G401 (cell line): ENCODE measurements at regions not wholly inside any gene's neighbourhood (a gene's known extent, or its start where the extent isn't known, plus 50 kb on each side); places are given as distances from the start of the nearest gene placed in this dataset.

Source experiments
- DNase-seq: peaks from one replicate; pipeline ENCODE4 v3.0.0-alpha.2; 2015; ENCODE audit warnings: low spot score
- in situ Hi-C: cut with HindIII; loops from 2 replicates; pipeline ENCODE4 v1.10.0; 2016; ENCODE audit warnings: low sequenced_read_pairs, mixed read lengths

DNA sequence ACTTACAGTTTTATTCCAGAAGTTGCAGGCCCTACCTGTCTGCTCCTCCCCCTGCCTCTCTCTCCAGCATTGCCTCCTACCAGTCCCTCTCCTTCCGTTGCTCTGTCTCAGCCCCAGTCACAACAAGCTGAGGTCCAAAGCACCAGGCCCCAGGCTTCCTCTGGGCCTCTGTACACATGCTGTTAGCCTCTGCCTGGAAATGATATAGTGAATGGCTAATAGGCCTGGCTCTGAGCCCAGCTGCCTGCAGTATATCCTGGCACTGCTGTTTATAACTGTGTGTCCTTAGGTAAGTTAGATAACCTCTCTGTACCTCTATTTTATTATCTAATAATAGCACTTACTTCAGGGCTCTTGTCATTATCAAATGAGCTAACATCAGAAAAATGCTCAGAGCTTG is 114.9 kb upstream of the PWP1 start:
- in situ Hi-C loops: no loop called here
- no peak for DNase-seq

DNA sequence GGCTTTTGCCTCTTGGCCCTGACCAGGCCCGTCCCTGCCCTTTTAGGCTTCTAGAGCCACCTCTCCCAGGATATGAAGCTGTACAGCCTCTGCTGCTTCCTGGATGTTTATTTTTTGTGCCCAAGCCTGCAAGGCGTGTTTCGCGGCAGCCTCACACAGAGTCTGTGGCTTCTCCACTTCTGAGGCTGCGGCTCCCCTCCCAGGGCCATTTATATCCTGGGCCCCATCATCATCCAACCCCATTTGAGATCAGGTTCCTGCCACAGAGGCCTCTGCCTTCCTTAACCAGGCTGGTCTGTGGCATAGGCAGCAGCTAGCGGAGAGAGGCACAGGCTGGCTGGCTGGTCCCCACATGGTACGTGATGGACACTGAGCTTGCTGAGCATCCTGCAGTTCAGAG is 114.1 kb upstream of the PWP1 start:
- in situ Hi-C loops: no loop called here
- no peak for DNase-seq

DNA sequence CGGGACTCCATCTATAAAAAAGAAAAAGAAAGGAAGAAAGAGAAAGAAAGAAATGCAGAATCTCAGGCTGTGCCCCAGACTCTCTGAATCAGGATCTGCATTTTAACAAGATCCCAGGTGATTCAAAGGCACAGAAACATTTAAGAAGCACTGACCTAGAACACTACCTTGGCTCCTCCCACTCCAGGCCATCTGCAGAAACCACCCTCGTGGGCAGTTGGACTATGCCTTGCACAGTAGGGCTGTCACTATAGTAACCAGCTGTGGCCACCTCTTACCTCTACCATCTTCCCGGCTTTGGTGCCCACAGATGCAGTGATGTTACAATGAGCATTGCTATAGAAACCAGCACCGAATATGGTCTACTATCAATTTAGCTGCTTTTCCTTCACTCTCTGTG is 110.9 kb upstream of the PWP1 start:
- DNase-seq: no peak
- in situ Hi-C loops: no loop called here

DNA sequence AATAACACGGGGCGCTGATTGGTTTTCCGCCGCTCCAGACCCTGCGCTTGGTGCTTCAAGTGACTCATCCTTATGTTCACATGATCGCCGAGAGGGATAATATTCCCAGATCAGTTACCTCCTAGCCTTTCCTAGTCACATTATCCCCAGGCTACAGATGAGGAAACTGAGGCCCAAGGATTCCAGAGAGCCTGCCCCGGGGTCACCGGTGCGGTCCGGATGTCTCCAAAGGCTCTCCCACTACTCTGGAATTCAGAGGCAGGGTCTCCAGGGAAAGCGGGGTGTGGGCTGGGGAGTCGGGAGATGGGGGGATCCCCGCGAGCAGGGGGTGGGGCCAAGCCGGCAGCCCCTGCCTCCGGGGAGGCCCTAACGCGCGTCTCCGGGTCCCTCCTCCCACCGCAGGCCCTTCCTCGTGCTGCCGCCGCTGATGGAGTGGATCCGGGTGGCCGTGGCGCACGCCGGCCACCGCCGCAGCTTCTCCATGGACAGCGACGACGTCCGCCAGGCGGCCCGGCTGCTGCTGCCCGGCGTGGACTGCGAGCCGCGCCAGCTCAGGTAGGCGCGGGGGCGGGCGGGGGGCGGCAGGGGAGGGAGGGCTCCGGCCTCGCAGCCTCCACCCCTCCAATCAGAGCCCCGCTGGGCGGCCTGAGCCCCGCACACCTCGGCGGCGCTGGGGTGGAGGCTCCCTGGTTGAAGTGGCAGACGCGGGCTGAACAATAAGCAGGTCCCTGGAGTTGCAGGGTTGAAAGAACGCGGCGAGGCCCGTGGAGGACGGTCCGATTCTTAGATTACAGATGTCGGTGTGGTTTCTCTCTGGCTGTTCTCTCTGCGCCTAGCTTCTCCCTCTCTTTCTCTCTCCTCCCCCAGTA is 104.6 kb upstream of the PWP1 start:
- no peak for DNase-seq
- in situ Hi-C loops: no loop called here

DNA sequence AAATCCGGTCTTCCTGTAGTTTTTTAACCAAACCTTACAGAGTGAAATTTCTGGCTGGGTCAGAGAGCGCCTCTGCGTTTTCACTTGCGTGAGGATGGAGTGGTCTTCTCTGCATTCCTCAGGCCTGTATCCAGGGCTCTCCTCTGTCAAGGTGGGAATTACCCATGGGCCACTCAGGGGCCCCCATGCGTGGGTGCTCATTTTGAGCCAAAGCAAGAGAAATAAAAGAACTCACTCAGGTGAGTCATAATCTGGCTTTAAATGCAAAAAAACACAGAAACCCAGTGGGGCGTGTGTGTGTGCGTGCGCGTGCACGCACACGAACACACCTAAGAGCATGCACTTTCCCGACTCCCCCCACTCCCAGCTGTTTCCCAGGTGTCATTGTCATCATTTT is 104.0 kb upstream of the PWP1 start:
- no peak for DNase-seq
- in situ Hi-C loops: no loop called here

DNA sequence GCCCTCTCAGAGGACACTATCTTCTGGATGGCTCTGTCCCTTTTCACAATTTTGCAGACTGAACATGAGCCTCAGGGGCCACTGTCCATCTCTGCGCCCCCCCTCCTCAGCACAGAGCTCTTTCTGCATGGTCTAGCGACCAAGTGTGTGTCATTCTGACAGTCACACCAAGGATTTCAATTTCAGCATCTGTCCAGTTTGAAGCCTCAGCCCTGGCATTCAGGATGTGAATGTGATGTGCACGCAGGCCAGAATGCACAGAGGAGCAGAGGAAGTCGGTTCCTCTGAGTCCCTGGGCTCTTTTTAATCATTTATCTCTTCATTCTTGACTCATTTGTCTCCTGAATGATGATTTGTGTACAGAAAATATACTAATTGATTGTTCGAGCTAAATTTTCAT is 102.0 kb upstream of the PWP1 start:
- in situ Hi-C loops: no loop called here
- no peak for DNase-seq

DNA sequence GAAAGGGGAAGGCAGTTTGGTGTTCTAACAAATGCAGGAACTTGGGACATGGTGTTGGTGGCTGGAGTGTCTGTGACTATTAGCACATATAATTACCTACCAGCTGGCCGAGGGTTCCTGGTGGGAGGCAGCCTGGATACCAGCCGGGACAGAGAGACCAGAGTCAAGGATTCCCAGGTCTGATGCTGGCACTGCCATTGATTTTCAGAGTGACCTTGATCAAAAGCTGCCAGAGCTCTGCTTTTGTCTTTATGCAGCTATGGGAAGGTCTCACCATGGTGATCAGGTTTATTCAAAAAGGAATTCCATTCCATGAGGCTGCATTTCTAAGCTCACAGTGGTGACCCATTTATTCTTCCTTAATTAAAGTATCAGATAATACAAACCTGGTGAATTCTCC is 101.0 kb upstream of the PWP1 start:
- peak; percentile 26 for DNase-seq
- in situ Hi-C loops: no loop called here

DNA sequence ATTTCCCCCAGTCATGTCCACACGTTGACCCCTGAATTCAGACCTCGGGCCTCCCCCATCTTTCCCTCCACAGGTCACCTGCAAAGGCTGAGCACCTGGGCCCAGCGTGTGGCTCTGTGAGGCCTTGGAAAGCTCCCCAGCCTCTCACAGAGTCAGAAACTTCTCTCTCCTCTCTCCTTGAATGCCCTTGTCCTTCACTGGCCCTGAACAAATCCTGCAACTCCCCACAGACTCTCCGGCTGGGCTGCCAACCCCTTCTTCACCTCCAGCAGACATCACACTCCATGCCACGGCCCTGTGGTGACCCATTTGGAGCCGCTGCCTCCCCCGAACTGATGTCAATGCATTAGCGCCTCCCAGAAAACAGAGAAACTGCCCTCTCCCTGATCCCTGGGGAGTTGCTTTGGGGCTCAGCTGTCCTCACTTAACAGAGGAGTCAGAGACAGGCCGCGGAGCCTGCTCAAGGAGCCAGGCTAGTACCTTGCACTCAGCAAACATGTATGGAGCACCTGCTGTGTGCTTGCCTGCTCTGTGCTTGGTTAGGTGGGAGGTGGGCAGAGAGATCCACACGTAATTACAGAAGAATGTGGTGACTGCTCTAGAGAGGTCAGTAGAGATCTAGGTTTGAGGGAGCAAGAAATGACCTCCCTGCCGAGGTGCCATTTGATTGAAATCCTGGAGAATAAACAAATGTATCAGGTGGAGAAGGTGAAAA is 99.2 kb upstream of the PWP1 start:
- in situ Hi-C loops: no loop called here
- no peak for DNase-seq

DNA sequence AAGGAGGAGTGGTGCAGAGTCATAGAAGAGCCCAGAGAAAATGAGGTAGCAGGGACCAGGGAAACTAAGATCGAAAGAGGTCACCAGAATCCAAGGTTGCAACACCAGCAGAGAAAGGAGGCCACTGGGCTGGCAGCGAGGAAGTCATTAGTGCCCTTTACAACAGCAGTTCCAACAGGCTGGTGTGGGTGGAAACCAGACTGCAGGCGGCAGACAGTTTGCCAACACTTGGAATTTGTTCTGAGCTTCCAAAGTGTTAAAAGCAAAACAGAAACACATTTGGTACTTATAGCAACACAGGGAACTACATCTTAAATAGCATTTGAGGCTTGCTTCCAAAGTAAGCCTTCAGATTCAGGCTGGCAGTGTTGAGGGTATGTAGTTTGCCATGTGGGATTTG is 95.2 kb upstream of the PWP1 start:
- in situ Hi-C loops: no loop called here
- DNase-seq: no peak

DNA sequence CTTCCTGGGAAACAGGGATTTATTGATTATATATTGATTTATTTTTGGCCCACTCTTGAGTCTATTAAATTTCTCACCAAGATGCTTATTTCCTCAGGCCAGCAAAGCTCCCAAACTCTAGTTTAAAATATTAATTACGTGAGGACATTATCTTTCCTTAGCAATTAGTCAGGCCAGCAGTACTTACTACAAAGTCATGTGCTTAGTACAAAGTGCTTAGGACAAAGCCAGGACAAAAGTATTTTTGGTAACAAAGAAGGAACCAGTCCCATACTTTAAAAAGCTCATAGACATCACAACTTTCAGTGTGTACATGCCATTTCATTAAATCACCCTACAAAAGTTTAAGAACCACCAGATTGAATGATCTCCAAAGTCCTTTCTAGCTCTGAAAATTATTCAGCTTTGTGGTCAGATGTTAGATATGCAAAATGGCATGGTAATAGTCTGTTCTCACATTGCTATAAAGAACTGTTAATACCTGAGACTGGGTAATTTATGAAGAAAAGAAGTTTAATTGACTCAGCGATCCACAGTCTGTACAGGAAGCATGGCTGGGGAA is 94.7 kb upstream of the PWP1 start:
- in situ Hi-C loops: no loop called here
- DNase-seq: no peak

DNA sequence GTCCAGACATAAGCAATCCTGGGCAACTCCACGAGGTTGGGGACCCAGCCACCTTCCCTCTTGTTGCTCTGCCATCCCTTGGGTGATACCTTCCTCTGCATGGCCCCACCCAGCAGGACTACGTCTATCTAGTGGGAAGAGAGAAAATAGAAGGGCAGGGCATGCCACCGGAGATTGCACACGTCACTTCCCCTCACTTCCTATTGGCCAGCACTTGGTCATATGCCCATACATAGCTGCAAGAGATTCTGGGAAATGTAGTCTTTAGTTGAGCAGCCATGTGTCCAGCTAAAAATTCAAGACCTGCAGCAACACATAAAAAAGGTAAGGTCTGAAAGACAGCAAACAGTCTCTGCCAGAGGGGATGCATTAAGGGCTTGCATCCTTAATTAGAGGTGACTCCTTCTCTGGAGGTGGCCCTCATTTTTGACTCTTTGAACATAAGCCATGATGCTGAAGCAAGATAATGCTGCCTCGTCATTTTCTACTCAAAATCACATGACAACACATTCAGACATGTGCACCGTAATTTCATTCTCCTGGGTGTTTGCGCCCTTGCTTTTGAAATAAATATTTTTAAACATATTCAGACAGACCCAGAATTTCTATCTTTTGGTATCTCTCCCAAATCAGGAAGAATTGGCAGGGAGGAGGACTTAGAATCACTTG is 91.8 kb upstream of the PWP1 start:
- DNase-seq: no peak
- in situ Hi-C loops: no loop called here

DNA sequence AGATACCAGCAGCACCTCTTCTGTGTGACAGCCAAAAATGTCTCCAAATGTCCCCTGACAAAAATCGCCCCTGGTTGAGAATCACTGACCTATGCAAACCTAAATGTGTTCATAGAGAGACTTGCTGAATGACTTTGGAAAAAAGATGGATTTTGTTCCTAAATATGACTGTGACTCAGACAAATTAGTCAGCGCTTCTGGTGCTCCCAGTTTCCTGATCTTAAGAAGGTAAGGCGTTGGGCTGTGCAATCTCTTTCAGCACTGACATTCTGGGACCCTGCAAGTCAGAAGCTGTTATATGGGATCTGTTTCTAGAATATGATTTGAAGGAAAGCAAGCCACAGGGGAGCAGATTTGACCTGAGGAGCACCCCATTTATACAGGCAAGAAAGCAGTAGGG is 90.6 kb upstream of the PWP1 start:
- in situ Hi-C loops: no loop called here
- no peak for DNase-seq

DNA sequence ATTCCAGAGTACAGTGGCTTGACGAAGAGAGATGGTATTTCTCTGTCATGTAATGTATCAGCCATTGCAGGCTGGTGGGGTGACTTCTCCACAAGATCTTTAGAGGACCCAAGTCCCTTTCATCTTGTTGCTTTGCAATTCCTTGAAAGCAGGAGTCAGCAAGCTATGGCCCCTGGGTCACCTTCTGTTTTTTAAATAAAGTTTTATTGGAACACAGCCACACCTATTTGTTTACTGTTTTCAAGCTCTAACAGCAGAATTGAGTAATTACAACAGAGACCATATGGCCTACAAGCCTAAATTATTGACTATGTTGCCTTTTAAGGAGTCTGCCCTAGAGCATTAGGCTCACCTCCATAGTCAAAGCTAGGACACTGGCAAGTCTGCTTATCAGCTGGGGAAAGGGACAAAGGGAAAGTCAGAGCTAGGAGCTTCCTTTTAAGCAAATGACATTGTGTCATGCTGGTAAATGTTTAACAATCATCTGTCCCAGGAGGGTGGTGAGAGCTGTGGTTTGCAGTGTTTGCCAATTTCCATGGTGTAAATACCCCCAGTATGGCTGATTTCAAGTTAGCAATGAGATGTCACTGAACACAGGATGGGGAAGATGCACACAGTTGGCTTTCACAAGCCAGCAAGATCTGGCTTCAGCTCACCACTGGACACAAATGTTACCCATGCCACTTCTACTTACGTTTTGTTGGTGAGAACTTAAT is 87.7 kb upstream of the PWP1 start:
- in situ Hi-C loops: no loop called here
- no peak for DNase-seq

DNA sequence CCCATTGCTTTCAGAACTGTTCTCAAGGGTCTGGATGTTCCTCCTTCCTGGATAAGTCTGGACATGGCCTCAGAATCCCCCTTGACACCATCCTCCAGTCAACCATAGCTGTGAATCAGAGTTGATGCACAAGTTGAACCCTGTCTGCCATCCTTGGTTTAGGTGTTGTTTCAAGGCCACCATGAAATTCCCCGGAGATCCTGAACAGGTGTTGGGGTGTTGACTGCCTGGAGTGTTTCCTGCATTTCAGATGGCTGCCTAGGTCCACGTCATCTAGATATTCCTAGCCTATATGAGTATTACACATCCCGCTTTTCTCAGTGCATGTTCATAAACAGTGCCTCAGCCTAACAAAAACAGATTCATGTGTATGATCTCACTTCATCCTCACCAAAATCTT is 86.7 kb upstream of the PWP1 start:
- in situ Hi-C loops: no loop called here
- DNase-seq: no peak

DNA sequence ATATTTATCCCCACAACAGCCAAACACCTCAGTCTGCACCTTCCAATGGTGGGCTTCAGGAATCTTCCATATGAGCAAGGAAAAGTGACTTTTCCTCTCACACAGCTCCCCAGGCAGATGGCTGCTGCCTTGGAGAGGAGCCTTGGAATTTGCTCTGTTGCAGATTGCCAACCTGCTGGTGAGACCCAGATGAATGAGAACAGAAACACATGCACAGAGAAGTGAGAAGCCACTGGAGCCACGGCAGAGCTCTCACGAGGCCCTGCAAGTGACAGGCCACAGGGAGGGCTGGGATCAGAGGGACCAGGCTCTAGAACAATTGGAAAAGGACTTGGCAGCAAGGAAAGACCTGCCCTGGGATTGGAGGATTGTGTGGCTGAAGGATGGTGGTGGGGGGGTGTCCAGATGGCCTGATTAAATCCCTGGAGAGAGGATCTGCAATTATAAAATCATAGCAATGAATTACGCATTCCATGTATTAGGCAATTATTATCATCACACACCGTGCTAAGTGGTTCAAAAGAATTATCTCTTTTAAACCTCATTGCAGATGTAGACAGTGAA is 84.9 kb upstream of the PWP1 start:
- peak; percentile 68 for DNase-seq
- in situ Hi-C loops: loop anchor here (25.0 kb wide), 1 partner anchor 463 kb away; no protein-coding TSS in a partner anchor

DNA sequence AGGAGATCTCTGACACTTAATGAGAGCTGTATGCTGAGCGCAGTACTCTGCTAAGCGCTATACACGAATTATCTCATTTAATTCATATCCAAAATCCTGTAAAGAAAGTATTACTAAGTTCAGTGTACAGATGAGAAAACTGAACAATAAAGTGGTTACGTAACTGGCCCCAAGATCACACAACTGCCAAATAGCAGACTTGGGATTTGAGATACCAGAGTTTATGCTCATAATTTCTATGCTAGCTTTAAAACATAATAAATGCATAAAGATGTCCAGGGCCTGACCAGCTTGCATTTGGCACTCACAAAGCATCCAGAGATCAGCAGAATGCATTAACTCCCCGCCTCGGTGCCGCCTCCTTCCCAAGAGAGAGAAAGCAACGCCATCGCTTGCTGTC is 83.2 kb upstream of the PWP1 start:
- no peak for DNase-seq
- in situ Hi-C loops: loop anchor here (25.0 kb wide), 1 partner anchor 465 kb away; no protein-coding TSS in a partner anchor

DNA sequence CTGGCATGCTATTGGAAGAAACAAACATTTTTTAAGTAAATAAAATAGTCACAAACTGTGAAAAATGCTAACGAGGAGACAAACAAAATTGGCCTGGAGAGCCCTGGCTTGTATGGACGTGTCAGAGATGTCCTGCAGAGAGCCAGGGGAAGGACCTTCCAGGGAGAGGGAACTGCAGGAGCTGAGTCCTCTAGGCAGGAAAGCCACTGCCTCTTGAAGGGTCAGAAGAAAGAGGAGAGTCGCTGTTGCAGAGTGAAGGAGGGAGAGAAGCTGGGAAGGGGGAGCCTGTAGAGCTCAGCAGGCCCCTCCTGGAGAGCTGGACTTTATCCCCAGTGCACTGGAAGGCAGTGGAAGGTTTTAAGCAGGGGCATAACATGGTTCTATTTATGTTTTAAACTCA is 80.3 kb upstream of the PWP1 start:
- no peak for DNase-seq
- in situ Hi-C loops: loop anchor here (25.0 kb wide), 1 partner anchor 468 kb away; no protein-coding TSS in a partner anchor

DNA sequence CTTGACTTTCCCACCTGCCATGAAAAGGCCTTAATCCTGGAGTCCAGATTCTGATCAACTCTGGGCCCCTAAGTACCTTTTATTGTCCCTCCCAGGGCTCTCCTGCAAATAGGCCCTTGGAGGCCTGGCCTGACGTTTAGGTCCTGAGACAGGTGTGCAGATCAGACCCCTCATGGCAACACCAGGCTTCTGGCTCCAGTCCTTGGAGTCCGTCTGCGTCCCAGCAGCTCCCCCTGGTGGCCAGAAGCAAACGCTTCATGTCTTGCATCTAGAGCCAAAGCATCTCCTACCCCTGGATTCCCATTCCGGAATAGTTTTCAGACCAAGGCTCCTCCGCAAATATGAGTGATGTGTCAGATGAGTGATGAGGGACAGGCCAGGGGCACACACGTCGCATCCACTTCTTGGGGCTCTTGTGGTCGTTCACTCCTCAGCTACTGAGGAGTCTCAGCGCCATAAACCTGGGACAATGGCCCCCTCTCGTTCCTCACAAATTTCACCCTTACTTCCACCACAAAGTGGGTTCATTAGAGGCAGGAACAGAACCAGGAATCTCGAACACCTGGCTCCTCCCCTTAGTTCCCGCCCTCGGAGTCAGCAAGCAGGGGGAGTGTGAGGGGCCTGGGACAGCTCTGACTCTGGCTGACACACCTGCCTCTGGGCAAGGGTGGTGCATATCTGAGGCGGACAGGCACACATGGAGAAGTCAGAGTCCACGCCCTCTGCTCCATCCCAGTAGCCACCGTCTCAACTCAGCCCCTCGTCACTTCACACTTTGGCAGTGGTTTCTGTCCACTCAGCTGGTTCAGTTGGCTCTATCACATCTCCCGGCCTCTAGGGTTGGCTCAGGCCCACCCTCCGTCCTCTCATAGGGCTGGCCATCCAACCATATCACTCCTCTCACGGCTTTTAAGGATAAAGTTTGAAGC is 77.9 kb upstream of the PWP1 start:
- peak; percentile 77 for DNase-seq
- in situ Hi-C loops: loop anchor here (25.0 kb wide), 1 partner anchor 470 kb away; no protein-coding TSS in a partner anchor
